Fibroblast of lung (primary cell): ENCODE measurements at regions not wholly inside any gene's neighbourhood (a gene's known extent, or its start where the extent isn't known, plus 50 kb on each side); places are given as distances from the start of the nearest gene placed in this dataset.
"Not testable (repeated sequence)": the region's sequence is repeated elsewhere in the genome, so short reads cannot be mapped to it uniquely, and the experiment has no call there.

Experiments used
- EZH2 ChIP-seq: IDR thresholded peaks from 2 replicates; pipeline ENCODE4 v1.5.1; 2012; ENCODE audit warnings: low read length, control low read depth, mild to moderate bottlenecking; ENCODE audit errors: missing control alignments
- TF ChIP-seq, protein P1 (sequence below), 2 donors: IDR thresholded peaks in 1 of 2; conservative IDR thresholded peaks in 1 of 2; 1 replicate in 1 of 2; 2 replicates in 1 of 2; pipeline ENCODE4 v1.5.1; 2011 to 2012; ENCODE audit warnings: low read length in 2 of 2, control low read depth in 1 of 2, inconsistent platforms in 1 of 2, low read depth in 1 of 2, mild to moderate bottlenecking in 1 of 2

DNA sequence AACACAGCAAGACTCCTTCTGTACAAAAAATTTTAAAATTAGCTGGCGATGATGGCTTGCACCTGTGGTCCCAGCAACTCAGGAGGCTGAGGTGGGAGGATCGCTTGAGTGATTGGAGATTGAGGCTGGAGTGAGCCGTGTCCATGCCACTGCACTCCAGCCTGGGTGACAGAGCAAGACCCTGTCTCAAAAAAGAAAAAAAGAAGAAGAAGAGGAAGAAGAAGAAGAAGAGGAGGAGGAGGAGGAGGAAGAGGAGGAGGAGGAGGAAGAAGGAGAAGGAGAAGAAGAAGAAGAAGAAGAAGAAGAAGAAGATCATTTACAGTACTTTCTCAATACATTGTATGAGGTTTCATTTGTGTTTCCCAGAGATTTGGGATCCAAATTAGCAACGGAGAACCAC is 94.7 kb upstream of the IPO9 start:
- TF ChIP-seq, protein P1, sequence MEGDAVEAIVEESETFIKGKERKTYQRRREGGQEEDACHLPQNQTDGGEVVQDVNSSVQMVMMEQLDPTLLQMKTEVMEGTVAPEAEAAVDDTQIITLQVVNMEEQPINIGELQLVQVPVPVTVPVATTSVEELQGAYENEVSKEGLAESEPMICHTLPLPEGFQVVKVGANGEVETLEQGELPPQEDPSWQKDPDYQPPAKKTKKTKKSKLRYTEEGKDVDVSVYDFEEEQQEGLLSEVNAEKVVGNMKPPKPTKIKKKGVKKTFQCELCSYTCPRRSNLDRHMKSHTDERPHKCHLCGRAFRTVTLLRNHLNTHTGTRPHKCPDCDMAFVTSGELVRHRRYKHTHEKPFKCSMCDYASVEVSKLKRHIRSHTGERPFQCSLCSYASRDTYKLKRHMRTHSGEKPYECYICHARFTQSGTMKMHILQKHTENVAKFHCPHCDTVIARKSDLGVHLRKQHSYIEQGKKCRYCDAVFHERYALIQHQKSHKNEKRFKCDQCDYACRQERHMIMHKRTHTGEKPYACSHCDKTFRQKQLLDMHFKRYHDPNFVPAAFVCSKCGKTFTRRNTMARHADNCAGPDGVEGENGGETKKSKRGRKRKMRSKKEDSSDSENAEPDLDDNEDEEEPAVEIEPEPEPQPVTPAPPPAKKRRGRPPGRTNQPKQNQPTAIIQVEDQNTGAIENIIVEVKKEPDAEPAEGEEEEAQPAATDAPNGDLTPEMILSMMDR (conservative IDR thresholded peaks at IDR 0.05 in 1 of 2, IDR thresholded peaks at IDR 0.05 in 1 of 2; ENCODE audit: low read depth in 1 of 2, low read length in 2 of 2): not testable (repeated sequence)
- TF ChIP-seq EZH2: not testable (repeated sequence)
